DMS 273 (cell line): ENCODE measurements at regions not wholly inside any gene's neighbourhood (a gene's known extent, or its start where the extent isn't known, plus 50 kb on each side); places are given as distances from the start of the nearest gene placed in this dataset.

Experiments
- DNase-seq: peaks from one replicate; lab custom pipeline; 2025; ENCODE audit not compliant: unreplicated experiment; lab: John Stamatoyannopoulos, UW

DNA sequence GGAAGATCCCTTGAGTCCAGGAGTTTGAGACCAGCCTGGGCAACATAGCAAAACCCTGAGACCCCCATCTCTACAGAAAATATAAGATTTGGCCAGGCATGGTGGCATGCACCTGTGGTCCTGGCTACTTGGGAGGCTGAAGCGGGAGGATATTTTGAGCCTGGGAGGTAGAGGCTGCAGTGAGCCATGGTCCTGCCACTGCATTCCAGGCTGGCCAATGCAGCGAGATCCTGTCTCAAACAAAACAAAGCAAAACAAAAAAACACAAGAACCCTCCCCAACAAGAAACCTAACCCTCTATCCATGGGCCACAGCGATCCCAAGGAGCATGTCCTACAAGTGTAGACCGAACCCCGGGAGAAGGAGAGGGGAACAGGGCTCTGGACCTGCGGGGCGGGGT lies 133.3 kb downstream of the MGAT5B start:
- no peak for DNase-seq

- no peak for DNase-seq
Observed at GRCh38 chr17:77002103-77003045, 134.2 kb downstream of the MGAT5B start.

DNA sequence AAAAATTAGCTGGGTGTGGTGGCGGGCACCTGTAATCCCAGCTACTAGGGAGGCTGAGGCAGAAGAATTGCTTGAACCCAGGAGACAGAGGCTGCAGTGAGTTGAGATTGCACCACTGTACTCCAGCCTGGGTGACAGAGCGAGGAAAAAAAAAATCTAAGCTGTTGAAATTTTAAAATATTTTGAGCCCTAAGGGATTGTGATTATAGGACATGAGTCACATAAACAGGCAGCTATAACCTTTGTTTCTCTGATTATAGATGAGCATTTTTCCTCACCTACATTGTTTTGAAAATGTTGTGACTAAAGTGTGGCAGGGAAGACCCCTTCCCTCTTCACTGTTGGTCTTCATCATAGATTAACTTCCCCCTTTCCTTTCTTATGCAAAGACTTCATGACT lies 135.5 kb downstream of the MGAT5B start:
- DNase-seq: no peak

GRCh38 chr17:77006971-77007649 lies 133.7 kb upstream of the SEC14L1 start:
- no peak for DNase-seq

- no peak for DNase-seq
Observed at GRCh38 chr17:77009877-77010276, 130.9 kb upstream of the SEC14L1 start.

DNA sequence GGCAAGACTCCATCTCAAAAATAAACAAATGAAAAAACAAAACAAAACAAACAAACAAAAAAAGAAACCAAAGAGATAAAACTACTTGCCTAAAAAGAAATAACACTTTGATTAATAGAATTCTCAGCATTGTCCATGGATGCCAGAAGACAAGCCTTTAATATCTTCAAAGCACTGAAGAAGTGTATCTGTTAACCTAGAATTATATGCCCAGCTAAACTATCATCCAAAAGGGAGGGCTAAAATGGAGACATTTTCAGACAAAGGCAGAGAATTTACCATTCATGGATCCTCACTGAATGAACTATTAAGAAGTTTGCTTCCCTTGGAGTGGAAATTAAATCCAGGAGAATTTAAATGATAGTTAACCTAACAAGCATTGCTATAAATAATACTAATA lies 130.1 kb upstream of the SEC14L1 start:
- DNase-seq: no peak

GRCh38 chr17:77011173-77012011 lies 129.4 kb upstream of the SEC14L1 start:
- peak; percentile 74 for DNase-seq

DNA sequence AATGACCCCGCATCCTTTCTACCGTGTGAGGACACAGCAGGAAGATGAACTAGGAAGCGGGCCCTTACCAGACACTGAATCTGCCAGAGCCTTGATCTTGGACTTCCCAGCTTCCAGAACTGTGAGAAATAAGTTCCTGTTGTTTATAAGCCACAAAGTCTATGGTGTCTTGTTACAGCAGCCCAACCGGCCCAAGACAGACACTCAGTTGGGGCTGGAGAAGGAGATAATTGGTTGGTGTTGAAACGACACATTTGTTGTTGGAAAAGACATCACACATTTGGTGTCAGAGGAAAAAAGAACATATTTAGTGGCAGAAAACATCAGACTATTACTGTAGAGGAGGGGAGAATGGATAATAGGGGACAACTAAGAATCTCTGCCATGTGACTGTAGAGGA lies 122.3 kb upstream of the SEC14L1 start:
- DNase-seq: no peak

DNA sequence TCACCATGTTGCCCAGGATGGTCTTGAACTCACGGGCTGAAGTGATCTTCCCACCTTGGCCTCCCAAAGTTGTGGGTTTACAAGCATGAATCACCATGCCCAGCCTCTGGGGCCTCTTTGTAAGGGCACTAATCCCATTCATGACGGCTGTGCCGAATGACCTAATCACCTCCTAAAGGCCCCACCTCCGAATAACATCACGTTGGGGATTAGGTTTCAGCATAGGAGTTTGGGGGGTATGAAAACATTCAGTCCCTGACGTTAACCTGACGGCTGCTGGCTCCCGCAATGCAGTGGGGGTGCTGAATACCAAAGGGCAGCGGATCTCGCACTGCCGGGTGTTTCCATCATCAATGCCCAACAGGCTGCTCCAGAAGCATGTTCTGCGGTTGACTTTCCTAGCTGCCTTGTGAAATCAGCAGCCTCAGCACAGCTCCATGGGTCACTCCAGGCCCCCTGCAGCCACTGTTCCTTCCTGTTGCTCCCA lies 120.8 kb upstream of the SEC14L1 start:
- no peak for DNase-seq

DNA sequence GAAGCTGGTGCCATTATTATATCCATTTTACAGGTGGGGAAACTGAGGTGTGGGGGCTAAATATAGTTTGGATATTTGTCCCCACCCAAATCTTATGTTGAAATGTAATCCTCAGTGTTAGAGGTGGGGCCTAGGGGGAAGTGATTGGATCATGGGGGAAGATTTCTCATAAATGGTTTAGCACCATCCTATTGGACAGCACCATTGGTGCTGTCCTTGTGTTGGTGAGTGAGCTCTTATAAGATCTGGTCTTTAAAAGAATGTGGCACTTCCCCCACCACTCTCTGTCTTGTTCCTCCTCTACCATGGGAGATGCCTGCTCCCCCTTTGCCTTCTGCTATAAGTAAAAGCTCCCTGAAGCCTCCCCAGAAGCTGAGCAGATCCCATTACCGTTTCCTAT lies 119.8 kb upstream of the SEC14L1 start:
- DNase-seq: no peak

DNA sequence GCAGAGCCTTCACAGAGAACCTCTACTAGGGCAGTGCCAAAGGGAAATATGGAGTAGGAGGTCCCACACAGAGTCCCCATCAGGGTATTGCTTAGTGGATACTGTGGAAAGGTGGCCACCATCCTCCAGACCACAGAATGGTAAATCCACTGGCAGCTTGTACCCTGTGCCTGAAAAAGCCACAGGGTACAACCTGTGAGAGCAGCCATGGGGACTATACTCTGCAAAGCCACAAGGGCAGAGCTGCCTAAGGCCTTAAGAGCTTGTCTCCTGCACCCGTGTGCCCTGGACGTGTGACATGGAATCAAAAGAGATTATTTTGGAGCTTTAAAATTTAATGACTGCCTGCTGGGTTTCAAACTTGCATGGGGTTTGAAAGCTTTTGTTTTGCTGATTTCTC lies 118.0 kb upstream of the SEC14L1 start:
- no peak for DNase-seq

GRCh38 chr17:77025781-77026180 lies 115.0 kb upstream of the SEC14L1 start:
- DNase-seq: no peak

DNA sequence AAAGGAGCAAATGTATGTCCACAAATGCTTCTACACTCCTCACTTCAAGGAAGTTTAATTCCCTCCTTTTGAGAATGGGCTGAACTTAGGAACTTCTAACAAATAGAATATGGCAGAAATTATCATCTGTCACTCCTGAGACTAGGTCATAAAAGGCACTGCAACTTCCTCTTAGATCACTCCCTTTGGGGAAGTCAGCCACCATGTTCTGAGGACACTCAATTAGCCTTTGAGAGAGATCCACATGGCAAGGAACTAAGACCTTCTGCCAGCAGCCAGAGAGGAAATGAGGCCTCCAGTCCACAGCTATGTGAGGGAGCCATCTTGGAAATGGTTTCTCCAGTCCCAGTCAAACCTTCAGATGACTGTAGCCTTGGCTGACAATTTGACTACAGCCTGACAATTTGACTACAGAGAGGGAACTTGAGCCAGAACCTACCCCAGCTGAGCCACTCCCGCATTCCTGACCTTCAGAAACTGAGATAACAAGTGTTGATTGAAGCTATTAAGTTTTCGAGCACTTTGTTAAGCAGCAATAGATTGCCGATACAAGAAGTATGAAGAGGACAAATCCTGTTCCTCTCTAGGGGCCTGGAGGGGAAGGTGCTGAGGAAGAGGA lies 113.4 kb upstream of the SEC14L1 start:
- no peak for DNase-seq

DNA sequence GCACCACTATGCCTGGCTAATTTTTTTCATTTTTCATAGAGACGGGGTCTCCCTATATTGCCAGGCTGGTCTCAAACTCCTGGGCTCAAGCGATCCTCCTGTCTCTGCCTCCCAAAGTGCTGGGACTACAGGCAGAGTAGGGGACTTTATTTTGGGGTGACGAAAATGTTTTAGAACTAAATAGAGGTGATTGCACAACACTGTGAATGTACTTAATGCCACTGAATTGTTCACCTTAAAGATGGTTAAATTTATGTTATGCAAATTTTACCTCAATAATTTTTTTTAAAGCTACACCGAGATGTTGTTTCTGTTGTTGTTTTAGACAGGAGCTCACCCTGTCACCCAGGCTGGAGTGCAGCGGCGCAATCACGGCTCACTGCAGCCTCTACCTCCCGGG lies 111.9 kb upstream of the SEC14L1 start:
- no peak for DNase-seq

- DNase-seq: no peak
Observed at GRCh38 chr17:77032929-77033328, 107.8 kb upstream of the SEC14L1 start.

DNA sequence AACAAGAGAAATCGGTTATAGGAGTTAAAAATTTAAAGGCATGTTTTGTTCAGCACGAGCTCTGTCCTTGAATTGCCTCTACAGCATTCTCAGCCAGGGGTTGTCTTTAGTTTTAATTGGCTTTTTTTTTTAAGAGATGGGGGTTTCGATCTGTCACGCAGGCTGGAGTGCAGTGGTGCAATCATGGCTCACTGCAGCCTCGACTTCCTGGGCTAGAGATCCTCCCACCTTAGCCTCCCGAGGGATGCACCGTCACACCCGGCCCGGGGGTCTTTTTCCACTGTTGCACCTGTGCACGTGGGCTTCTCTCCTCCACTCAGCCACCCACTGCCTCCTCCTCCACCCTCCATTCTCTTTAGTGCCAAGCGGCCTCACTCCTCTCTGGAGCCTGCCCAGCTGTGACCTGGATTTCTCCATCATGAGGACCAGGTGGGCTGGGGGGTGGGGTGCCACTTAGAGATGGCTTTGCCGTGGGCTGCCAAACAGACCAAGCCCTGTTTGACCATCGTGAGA lies 106.8 kb upstream of the SEC14L1 start:
- DNase-seq: no peak

GRCh38 chr17:77034677-77035424 lies 105.9 kb upstream of the SEC14L1 start:
- DNase-seq: no peak

GRCh38 chr17:77035526-77035925 lies 105.2 kb upstream of the SEC14L1 start:
- no peak for DNase-seq

DNA sequence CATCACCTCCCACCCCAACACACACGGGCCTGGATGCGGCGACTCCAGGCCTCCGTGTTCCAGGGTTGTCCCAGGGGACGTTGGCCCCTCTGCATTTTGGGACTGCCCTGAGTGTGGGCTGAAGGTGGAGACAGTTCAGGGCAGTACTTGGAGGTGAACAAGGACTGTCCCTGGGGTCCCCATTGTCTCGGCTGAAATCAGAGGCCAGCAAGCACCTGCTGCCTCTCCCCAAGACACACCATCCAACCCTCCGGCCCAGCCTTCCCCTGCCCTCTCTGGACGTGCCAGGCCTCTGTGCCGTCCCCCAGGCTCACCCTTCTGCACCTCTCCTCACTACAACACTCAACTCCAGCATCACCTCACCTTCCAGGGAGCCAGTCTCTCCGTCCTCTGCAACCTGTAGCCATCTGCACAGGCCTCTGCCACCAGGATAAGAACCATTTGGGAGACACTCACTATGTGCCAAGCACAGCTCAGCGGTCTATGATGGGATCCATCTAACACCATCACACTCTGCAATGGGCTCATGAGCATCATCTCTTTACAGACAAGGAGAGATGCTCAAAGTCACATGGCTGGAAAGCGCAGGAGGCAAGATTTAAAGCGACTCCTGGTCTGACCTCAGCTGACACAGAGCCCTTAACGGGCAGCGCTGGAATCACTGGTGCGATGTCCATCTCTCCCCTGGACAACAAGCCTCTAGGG lies 104.5 kb upstream of the SEC14L1 start:
- DNase-seq: no peak
